H9 (cell line): ENCODE measurements at regions not wholly inside any gene's neighbourhood (a gene's known extent, or its start where the extent isn't known, plus 50 kb on each side); places are given as distances from the start of the nearest gene placed in this dataset.

Source experiments
- DNase-seq: peaks from one replicate; pipeline ENCODE4 v3.0.0-alpha.2; 2017
- H2AFZ ChIP-seq: one replicate; pipeline ENCODE4 v1.6.1; 2013; ENCODE audit warnings: mild to moderate bottlenecking, low read length, control low read depth, moderate library complexity
- H2AK5ac ChIP-seq: 2 replicates; pipeline ENCODE4 v1.6.1; 2013; ENCODE audit warnings: low read length, control low read depth, mixed read lengths; ENCODE audit not compliant: insufficient read length
- H2BK120ac ChIP-seq: one replicate; pipeline ENCODE4 v1.6.1; 2013; ENCODE audit warnings: low read depth, mild to moderate bottlenecking, low read length, control low read depth, inconsistent platforms; ENCODE audit not compliant: poor library complexity, severe bottlenecking
- H2BK12ac ChIP-seq: 2 replicates; pipeline ENCODE4 v1.6.1; 2013; ENCODE audit warnings: low read length, control low read depth, mixed read lengths, low read depth; ENCODE audit not compliant: insufficient read length
- H2BK15ac ChIP-seq: 2 replicates; pipeline ENCODE4 v1.6.1; 2013; ENCODE audit warnings: low read depth, low read length, control low read depth
- H2BK20ac ChIP-seq: one replicate; pipeline ENCODE4 v1.6.1; 2013; ENCODE audit warnings: low read depth, mild to moderate bottlenecking, low read length, control low read depth, inconsistent platforms; ENCODE audit not compliant: poor library complexity, severe bottlenecking
- H2BK5ac ChIP-seq: 2 replicates; pipeline ENCODE4 v1.6.1; 2013; ENCODE audit warnings: low read length, control low read depth, mixed read lengths; ENCODE audit not compliant: insufficient read length
- H3K14ac ChIP-seq: 2 replicates; pipeline ENCODE4 v1.6.1; 2013; ENCODE audit warnings: low read length, control low read depth; ENCODE audit not compliant: insufficient read depth
- H3K18ac ChIP-seq: 2 replicates; pipeline ENCODE4 v1.6.1; 2013; ENCODE audit warnings: low read depth, mild to moderate bottlenecking, mixed read lengths, low read length, control low read depth; ENCODE audit not compliant: insufficient read length
- H3K23ac ChIP-seq: 2 replicates; pipeline ENCODE4 v1.6.1; 2013; ENCODE audit warnings: low read length, control low read depth, mixed read lengths, low read depth; ENCODE audit not compliant: insufficient read length
- H3K23me2 ChIP-seq: 2 replicates; pipeline ENCODE4 v1.6.1; 2013; ENCODE audit warnings: low read depth, mild to moderate bottlenecking, mixed read lengths, low read length, control low read depth; ENCODE audit not compliant: insufficient read length, poor library complexity, severe bottlenecking
- H3K27ac ChIP-seq: 2 replicates; pipeline ENCODE4 v1.5.1; 2013; ENCODE audit warnings: low read length, control low read depth, mixed read lengths, low read depth; ENCODE audit not compliant: insufficient read length
- H3K27me3 ChIP-seq: 2 replicates; pipeline ENCODE4 v1.6.1; 2013; ENCODE audit warnings: low read length, control low read depth, inconsistent platforms; ENCODE audit not compliant: insufficient read depth
- H3K4ac ChIP-seq: 2 replicates; pipeline ENCODE4 v1.6.1; 2013; ENCODE audit warnings: low read depth, mild to moderate bottlenecking, control low read depth, inconsistent platforms, low read length, moderate library complexity
- H3K4me1 ChIP-seq: 2 replicates; pipeline ENCODE4 v1.6.1; 2013; ENCODE audit warnings: low read length, control low read depth, inconsistent platforms; ENCODE audit not compliant: insufficient read depth
- H3K4me2 ChIP-seq: 2 replicates; pipeline ENCODE4 v1.6.1; 2013; ENCODE audit warnings: low read length, control low read depth, mixed read lengths; ENCODE audit not compliant: insufficient read length, insufficient read depth
- H3K56ac ChIP-seq: 2 replicates; pipeline ENCODE4 v1.6.1; 2013; ENCODE audit warnings: low read depth, mild to moderate bottlenecking, mixed read lengths, low read length, control low read depth; ENCODE audit not compliant: insufficient read length
- H3K79me1 ChIP-seq: 2 replicates; pipeline ENCODE4 v1.6.1; 2013; ENCODE audit warnings: low read depth, mild to moderate bottlenecking, moderate library complexity, low read length, control low read depth, inconsistent platforms; ENCODE audit not compliant: insufficient read depth, poor library complexity, severe bottlenecking
- H3K79me2 ChIP-seq: 2 replicates; pipeline ENCODE4 v1.6.1; 2013; ENCODE audit warnings: low read length, control low read depth, inconsistent platforms; ENCODE audit not compliant: insufficient read depth
- H3K9ac ChIP-seq: 2 replicates; pipeline ENCODE4 v1.6.1; 2013; ENCODE audit warnings: low read length, control low read depth, mixed read lengths; ENCODE audit not compliant: insufficient read length; ENCODE audit errors: extremely low read depth
- H3K9me3 ChIP-seq: one replicate; pipeline ENCODE4 v1.6.1; 2013; ENCODE audit warnings: low read depth, low read length, inconsistent platforms; ENCODE audit not compliant: control insufficient read depth
- H3T11ph ChIP-seq: one replicate; pipeline ENCODE4 v1.6.1; 2013; ENCODE audit warnings: mild to moderate bottlenecking, low read length, control low read depth, inconsistent platforms
- H4K20me1 ChIP-seq: one replicate; pipeline ENCODE4 v1.6.1; 2013; ENCODE audit not compliant: control insufficient read depth, insufficient read length, insufficient read depth
- H4K5ac ChIP-seq: 2 replicates; pipeline ENCODE4 v1.6.1; 2013; ENCODE audit warnings: low read depth, mild to moderate bottlenecking, mixed read lengths, low read length, control low read depth; ENCODE audit not compliant: insufficient read length
- H4K8ac ChIP-seq: replicated peaks from 2 replicates; pipeline ENCODE4 v1.6.1; 2013; ENCODE audit warnings: low read length, control low read depth, mixed read lengths, low read depth; ENCODE audit not compliant: insufficient read length
- H4K91ac ChIP-seq: 2 replicates; pipeline ENCODE4 v1.6.1; 2013; ENCODE audit warnings: low read depth, mild to moderate bottlenecking, moderate library complexity, mixed read lengths, low read length, control low read depth; ENCODE audit not compliant: insufficient read length
- H3K27ac Mint-ChIP-seq, 3 experiments: 2 replicates in 2 of 3; 3 replicates in 1 of 3; pipeline ENCODE4 v1.8.0; 2020 to 2021; ENCODE audit warnings: mixed read lengths in 3 of 3, mild to moderate bottlenecking in 1 of 3, moderate library complexity in 1 of 3
- H3K27me3 Mint-ChIP-seq: 2 replicates; pipeline ENCODE4 v1.8.0; 2021; ENCODE audit warnings: low read depth, mild to moderate bottlenecking, moderate library complexity, mixed read lengths
- H3K36me3 Mint-ChIP-seq, 3 experiments: 2 replicates in 2 of 3; 3 replicates in 1 of 3; pipeline ENCODE4 v1.8.0; 2020 to 2021; ENCODE audit warnings: low read depth in 3 of 3, mixed read lengths in 3 of 3; ENCODE audit not compliant: insufficient read depth in 1 of 3
- H3K4me1 Mint-ChIP-seq, 2 experiments: 2 replicates each; pipeline ENCODE4 v1.8.0; 2020; ENCODE audit warnings: mixed read lengths in 2 of 2
- H3K4me3 Mint-ChIP-seq, 2 experiments: 2 replicates in 1 of 2; 3 replicates in 1 of 2; pipeline ENCODE4 v1.8.0; 2020 to 2021; ENCODE audit warnings: mild to moderate bottlenecking in 2 of 2, mixed read lengths in 2 of 2, moderate library complexity in 1 of 2
- H3K9me3 Mint-ChIP-seq, 2 experiments: 2 replicates in 1 of 2; 3 replicates in 1 of 2; pipeline ENCODE4 v1.8.0; 2020; ENCODE audit warnings: mild to moderate bottlenecking in 2 of 2, mixed read lengths in 2 of 2, moderate library complexity in 1 of 2
- WGBS: extraction: QIAGEN DNeasy Blood & Tissue Kit; methylation state at CpG from one replicate; pipeline ENCODE4 v1.1.7; 2013; ENCODE audit warnings: missing lambda C conversion rate, low lambda C conversion rate, mixed read lengths; ENCODE audit not compliant: insufficient read length; ENCODE audit errors: extremely low coverage; 5-methylcytosine and 5-hydroxymethylcytosine counted together
- TF ChIP-seq, protein P1 (sequence below): fragments of 200-600 bp; sonication (generic); conservative IDR thresholded peaks from 3 replicates; pipeline ENCODE4 v1.8.0; 2021; ENCODE audit warnings: antibody characterized with exemption, mild to moderate bottlenecking

- Mint-ChIP-seq H3K9me3 (no peaks in the 10 kb centered on the region; a peak in 1 of 5 replicates), H3K4me1 (peaks cover 4 to 6% of the 10 kb centered on the region in 2 experiments; a peak in 3 of 4 replicates), H3K36me3 (peaks cover 0 to 2% (median 0%) of the 10 kb centered on the region in 3 experiments; a peak in 2 of 7 replicates), H3K27ac (no peak overlapping the region), H3K27me3 (no peaks in the 10 kb centered on the region), H3K4me3 (no peak overlapping the region)
- no peaks in the 10 kb centered on the region for H3K79me1 ChIP-seq
- DNase-seq = no peak
- WGBS = no CpG with 5 or more reads among the region's 7 CpGs
- no peak overlapping the region for H2BK5ac ChIP-seq
- H4K5ac ChIP-seq = no peak overlapping the region
- no peak overlapping the region for H2AFZ ChIP-seq
- H2AK5ac ChIP-seq = no peak overlapping the region
- no peak overlapping the region for H2BK120ac ChIP-seq
- no peak overlapping the region for H2BK15ac ChIP-seq
- H3K4ac ChIP-seq = no peak overlapping the region
- no peak overlapping the region for H3K23ac ChIP-seq
- H2BK20ac ChIP-seq = no peak overlapping the region
- H3K27me3 ChIP-seq = no peaks in the 10 kb centered on the region; the same call in 1 of the 2 replicates
- no peak overlapping the region for H3K56ac ChIP-seq
- no peaks in the 10 kb centered on the region for H4K20me1 ChIP-seq
- H3K4me2 ChIP-seq = no peak overlapping the region
- no peak overlapping the region for H3K18ac ChIP-seq
- H3K27ac ChIP-seq = no peak overlapping the region
- TF ChIP-seq, protein P1, sequence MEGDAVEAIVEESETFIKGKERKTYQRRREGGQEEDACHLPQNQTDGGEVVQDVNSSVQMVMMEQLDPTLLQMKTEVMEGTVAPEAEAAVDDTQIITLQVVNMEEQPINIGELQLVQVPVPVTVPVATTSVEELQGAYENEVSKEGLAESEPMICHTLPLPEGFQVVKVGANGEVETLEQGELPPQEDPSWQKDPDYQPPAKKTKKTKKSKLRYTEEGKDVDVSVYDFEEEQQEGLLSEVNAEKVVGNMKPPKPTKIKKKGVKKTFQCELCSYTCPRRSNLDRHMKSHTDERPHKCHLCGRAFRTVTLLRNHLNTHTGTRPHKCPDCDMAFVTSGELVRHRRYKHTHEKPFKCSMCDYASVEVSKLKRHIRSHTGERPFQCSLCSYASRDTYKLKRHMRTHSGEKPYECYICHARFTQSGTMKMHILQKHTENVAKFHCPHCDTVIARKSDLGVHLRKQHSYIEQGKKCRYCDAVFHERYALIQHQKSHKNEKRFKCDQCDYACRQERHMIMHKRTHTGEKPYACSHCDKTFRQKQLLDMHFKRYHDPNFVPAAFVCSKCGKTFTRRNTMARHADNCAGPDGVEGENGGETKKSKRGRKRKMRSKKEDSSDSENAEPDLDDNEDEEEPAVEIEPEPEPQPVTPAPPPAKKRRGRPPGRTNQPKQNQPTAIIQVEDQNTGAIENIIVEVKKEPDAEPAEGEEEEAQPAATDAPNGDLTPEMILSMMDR = no peak
- H2BK12ac ChIP-seq = no peak overlapping the region
- no peaks in the 10 kb centered on the region for H3K79me2 ChIP-seq
- H3K23me2 ChIP-seq = no peaks in the 10 kb centered on the region
- H4K91ac ChIP-seq = no peak overlapping the region
- H3T11ph ChIP-seq = no peak overlapping the region
- H3K9ac ChIP-seq = no peak overlapping the region
- no peaks in the 10 kb centered on the region for H3K9me3 ChIP-seq
- H4K8ac ChIP-seq = no peak overlapping the region
- no peaks in the 10 kb centered on the region; the same call in 1 of the 2 replicates for H3K4me1 ChIP-seq
- no peak overlapping the region for H3K14ac ChIP-seq
Measured at GRCh38 chr4:121243485-121243884, 79.4 kb upstream of the TNIP3 start.
